ENCODE measurements at regions not wholly inside any gene's neighbourhood (a gene's known extent, or its start where the extent isn't known, plus 50 kb on each side); places are given as distances from the start of the nearest gene placed in this dataset.

GRCh38 chr9:100670719-100671118, 92.8 kb downstream of the CAVIN4 start:
- H3K4me3 ChIP-seq (replicated peaks in 1 of 3) = no peak overlapping the region

DNA sequence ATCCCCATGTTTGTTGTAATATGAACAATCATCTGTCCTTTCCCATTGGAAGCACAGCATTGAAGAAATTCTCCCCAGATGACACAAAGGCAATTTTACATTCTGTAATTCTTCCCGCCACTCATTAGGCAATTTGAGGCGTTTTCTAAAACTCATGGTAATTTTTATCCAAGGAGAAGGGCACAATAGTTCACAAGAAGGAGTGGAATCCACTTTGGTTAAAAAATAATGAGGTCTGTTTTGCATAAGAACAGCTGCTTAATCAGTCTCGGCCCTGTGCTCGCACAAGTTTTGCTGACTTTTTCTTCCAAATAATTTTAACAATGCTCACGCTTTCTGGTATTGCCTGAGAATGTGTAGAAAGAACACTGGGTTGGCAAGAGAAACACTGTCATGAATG, 94.0 kb downstream of the CAVIN4 start:
- peaks cover 0 to 5% of the 10 kb centered on the region in 2 donors for H3K4me1 ChIP-seq
- no peak overlapping the region for H3K27ac ChIP-seq
- H3K4me3 ChIP-seq (replicated peaks in 1 of 3) = no peak overlapping the region
- no peak for DNase-seq
- TF ChIP-seq POLR2A (IDR thresholded peaks at IDR 0.05) (no peak), CTCF (IDR thresholded peaks at IDR 0.05) (no peak)
- no peaks in the 10 kb centered on the region for H3K27me3 ChIP-seq
- H3K36me3 ChIP-seq = no peaks in the 10 kb centered on the region
- 76 to 79% methylated on average over 5 of the region's 5 CpGs for WGBS, 2 donors
- no peaks in the 10 kb centered on the region for H3K9me3 ChIP-seq
- intact Hi-C loops (cut with DNase I) = no loop called here

More at GRCh38 chr9:100670719-100671118, 92.8 kb downstream of the CAVIN4 start:
- peak; percentile 41 to 71 for DNase-seq
- TF ChIP-seq CTCF (IDR thresholded peaks at IDR 0.05) (no peak), POLR2A (IDR thresholded peaks at IDR 0.05) (no peak)
- WGBS, 2 donors = 19 to 29% methylated on average over 2 of the region's 2 CpGs
- Histone ChIP-seq H3K4me1 (peaks cover 0 to 5% of the 10 kb centered on the region in 2 donors), H3K36me3 (no peaks in the 10 kb centered on the region), H3K9me3 (no peaks in the 10 kb centered on the region), H3K27ac (no peak overlapping the region), H3K27me3 (no peaks in the 10 kb centered on the region)
- intact Hi-C loops (cut with DNase I) = no loop called here

GRCh38 chr9:100673249-100673648, 95.4 kb downstream of the CAVIN4 start:
- DNase-seq = no peak
- intact Hi-C loops (cut with DNase I) = no loop called here
- no peak overlapping the region for H3K4me3 ChIP-seq (replicated peaks in 1 of 3)
- TF ChIP-seq CTCF (IDR thresholded peaks at IDR 0.05) (no peak), POLR2A (IDR thresholded peaks at IDR 0.05) (no peak)
- H3K4me1 ChIP-seq = peaks cover 0 to 5% of the 10 kb centered on the region in 2 donors
- no peaks in the 10 kb centered on the region for H3K36me3 ChIP-seq
- no peaks in the 10 kb centered on the region for H3K27me3 ChIP-seq
- WGBS, 2 donors = 39 to 45% methylated on average over 2 of the region's 2 CpGs
- no peaks in the 10 kb centered on the region for H3K9me3 ChIP-seq
- no peak overlapping the region for H3K27ac ChIP-seq

DNA sequence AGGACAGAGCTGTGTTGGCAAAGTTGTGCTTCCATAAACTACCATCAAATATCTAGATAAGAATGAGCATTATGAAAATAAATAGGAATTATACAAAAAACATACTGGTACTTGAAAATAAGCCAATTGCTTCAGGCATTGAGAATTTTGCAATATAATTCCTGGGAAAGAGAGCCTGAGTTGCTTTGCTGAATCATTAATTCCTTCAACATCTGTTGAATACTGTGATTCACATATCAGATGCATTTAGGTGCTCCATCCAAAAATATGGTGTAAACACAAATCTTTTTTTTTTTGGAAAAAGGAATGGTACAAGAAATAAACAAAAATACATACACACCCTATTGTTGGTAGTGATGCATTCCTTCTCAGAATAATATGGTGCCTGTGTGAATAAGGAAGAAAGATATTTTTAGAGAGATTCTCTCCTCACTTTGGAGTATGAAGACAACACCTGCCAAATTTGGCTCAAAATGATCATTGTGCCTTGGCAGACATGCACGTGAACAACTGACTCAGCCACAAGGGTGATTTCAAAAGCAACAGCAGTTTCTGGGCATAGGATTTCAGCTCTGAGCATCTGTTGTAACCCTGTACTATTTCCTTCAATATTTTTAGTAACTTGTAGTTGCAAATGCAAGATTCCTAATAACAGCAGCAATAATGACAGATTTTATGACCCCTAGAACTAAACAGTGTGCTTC, 96.7 kb downstream of the CAVIN4 start:
- TF ChIP-seq CTCF (IDR thresholded peaks at IDR 0.05) (no peak), POLR2A (IDR thresholded peaks at IDR 0.05) (no peak)
- 55 to 69% methylated on average over 1 of the region's 1 CpG for WGBS, 2 donors
- intact Hi-C loops (cut with DNase I) = no loop called here

DNA sequence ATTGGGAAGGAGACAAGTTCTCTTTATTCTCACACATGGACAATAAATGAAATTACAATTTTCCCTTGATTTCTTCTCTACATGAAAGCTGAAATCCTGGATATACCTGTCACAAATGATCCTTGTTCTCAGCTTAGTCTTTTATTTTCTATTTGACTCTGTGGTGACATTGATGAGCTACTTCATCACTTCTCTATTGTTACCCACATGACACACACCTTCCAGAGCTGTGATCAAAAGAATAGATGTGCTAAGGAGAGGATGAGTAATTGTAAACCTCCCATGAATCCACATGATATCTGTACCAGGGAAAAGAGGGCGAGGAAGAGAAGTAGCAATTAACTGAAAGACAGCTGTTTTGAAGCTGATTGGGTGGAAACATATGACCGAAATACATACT, 102.0 kb downstream of the CAVIN4 start:
- Histone ChIP-seq H3K36me3 (no peaks in the 10 kb centered on the region), H3K4me1 (no peaks in the 10 kb centered on the region), H3K27me3 (no peaks in the 10 kb centered on the region), H3K9me3 (no peaks in the 10 kb centered on the region), H3K27ac (no peak overlapping the region), H3K4me3 (replicated peaks in 1 of 3) (no peak overlapping the region)
- DNase-seq = no peak
- intact Hi-C loops (cut with DNase I) = no loop called here
- TF ChIP-seq CTCF (IDR thresholded peaks at IDR 0.05) = no peak
- TF ChIP-seq POLR2A (IDR thresholded peaks at IDR 0.05) = no peak
- WGBS, 2 donors = 82 to 86% methylated on average over 2 of the region's 2 CpGs

More for the DNA sequence above, 96.7 kb downstream of the CAVIN4 start:
- H3K9me3 ChIP-seq = no peaks in the 10 kb centered on the region
- H3K36me3 ChIP-seq = no peaks in the 10 kb centered on the region
- H3K27ac ChIP-seq = no peak overlapping the region
- peaks cover 0 to 5% of the 10 kb centered on the region in 2 donors for H3K4me1 ChIP-seq
- no peaks in the 10 kb centered on the region for H3K27me3 ChIP-seq
- no peak overlapping the region for H3K4me3 ChIP-seq (replicated peaks in 1 of 3)
- no peak for DNase-seq

Measured in thyroid gland (tissue), 4 donors.